WTC11 (cell line): ENCODE measurements at regions not wholly inside any gene's neighbourhood (a gene's known extent, or its start where the extent isn't known, plus 50 kb on each side); places are given as distances from the start of the nearest gene placed in this dataset.

Experiments used
- ATF2 ChIP-seq: sonication (generic); formaldehyde crosslinking; IDR thresholded peaks from 2 replicates; pipeline ENCODE4 v1.8.1; 2022; ENCODE audit warnings: low read depth, missing genetic modification reagents, borderline replicate concordance
- CREB1 ChIP-seq: sonication (generic); formaldehyde crosslinking; IDR thresholded peaks from 2 replicates; pipeline ENCODE4 v1.8.0; 2023; ENCODE audit warnings: mild to moderate bottlenecking, missing genetic modification reagents
- CTCF ChIP-seq: fragments of 200-600 bp; IDR thresholded peaks from 2 replicates; pipeline ENCODE4 v1.8.0; 2022; ENCODE audit warnings: antibody characterized with exemption
- ELF4 ChIP-seq: sonication (generic); formaldehyde crosslinking; IDR thresholded peaks from 2 replicates; pipeline ENCODE4 v1.8.1; 2022; ENCODE audit warnings: low read depth, mild to moderate bottlenecking, moderate library complexity, missing genetic modification reagents
- ESRRA ChIP-seq: sonication (generic); formaldehyde crosslinking; IDR thresholded peaks from 2 replicates; pipeline ENCODE4 v1.8.1; 2022; ENCODE audit warnings: mild to moderate bottlenecking, missing genetic modification reagents, borderline replicate concordance
- IRF2 ChIP-seq: sonication (generic); formaldehyde crosslinking; IDR thresholded peaks from 2 replicates; pipeline ENCODE4 v1.8.0; 2022; ENCODE audit warnings: low read depth, missing genetic modification reagents, borderline replicate concordance
- TCF7 ChIP-seq: sonication (generic); formaldehyde crosslinking; IDR thresholded peaks from 2 replicates; pipeline ENCODE4 v1.8.0; 2022; ENCODE audit warnings: mild to moderate bottlenecking, low read depth, missing genetic modification reagents, moderate library complexity
- TEAD4 ChIP-seq: sonication (generic); formaldehyde crosslinking; IDR thresholded peaks from 2 replicates; pipeline ENCODE4 v1.8.0; 2022; ENCODE audit warnings: mild to moderate bottlenecking, missing genetic modification reagents
- ZNF121 ChIP-seq: sonication (generic); formaldehyde crosslinking; IDR thresholded peaks from 2 replicates; pipeline ENCODE4 v1.8.0; 2023; ENCODE audit warnings: missing genetic modification reagents
- ZNF263 ChIP-seq: sonication (generic); formaldehyde crosslinking; IDR thresholded peaks from 2 replicates; pipeline ENCODE4 v1.8.1; 2022; ENCODE audit warnings: low read depth, mild to moderate bottlenecking, moderate library complexity, missing genetic modification reagents
- ZNF317 ChIP-seq: sonication (generic); formaldehyde crosslinking; IDR thresholded peaks from 2 replicates; pipeline ENCODE4 v1.8.1; 2023; ENCODE audit warnings: low read depth, mild to moderate bottlenecking, moderate library complexity, missing genetic modification reagents, borderline replicate concordance
- ZNF416 ChIP-seq: fragments of 250-450 bp; sonication (Bioruptor Pico); IDR thresholded peaks from 2 replicates; pipeline ENCODE4 v1.9.0; 2021; ENCODE audit warnings: mild to moderate bottlenecking, inconsistent platforms
- TF ChIP-seq, protein P1 (sequence below): sonication (generic); formaldehyde crosslinking; IDR thresholded peaks from 2 replicates; pipeline ENCODE4 v1.8.0; 2022; ENCODE audit warnings: mild to moderate bottlenecking, missing genetic modification reagents
- TF ChIP-seq, protein P2 (sequence below): sonication (generic); formaldehyde crosslinking; IDR thresholded peaks from 2 replicates; pipeline ENCODE4 v1.8.1; 2023; ENCODE audit warnings: mild to moderate bottlenecking, missing genetic modification reagents

DNA sequence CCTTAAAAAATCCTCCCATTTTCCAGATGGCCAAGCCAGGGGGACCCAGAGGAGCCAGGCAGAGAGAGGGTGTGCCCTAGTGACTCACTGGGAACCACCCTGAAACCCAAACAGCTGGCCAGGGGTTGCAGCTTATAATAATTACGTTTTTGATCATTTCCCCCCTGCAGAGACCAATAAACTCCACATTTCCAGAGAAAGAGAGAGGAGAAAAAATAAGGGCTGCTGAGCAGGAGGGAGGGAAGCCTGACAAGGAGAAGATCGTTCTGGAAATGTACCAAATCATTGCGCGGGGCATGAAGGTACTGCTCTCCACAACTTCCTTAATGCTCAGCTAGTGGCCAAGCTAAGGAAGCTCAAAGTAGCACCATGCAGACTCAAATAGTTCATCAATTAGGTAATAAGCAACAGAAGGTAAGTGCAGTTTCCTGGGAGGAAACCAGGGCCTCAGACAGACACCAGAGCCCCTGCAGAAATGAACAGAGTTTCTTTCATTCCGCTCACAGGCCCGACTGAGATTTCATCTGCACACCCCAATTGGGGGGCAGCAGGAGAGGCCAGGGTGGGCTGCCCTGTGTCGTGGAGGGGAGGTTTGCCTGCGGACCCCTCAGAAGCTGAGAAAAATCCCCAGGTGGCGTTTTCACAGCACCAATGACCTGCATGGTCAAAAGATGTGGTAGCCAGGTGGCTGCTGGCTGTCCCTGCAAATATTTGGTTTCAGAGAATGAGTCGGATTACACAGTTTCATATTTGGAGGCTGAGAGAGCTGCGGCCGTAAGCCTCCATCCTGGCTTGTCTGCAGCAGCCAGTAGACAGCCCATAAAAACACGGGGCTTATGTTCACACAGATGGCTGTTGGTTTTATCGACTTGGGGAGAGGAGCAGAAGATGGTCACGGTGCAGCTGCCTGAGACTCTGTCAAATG is 153.2 kb upstream of the LYZL2 start:
- TF ChIP-seq, protein P1, sequence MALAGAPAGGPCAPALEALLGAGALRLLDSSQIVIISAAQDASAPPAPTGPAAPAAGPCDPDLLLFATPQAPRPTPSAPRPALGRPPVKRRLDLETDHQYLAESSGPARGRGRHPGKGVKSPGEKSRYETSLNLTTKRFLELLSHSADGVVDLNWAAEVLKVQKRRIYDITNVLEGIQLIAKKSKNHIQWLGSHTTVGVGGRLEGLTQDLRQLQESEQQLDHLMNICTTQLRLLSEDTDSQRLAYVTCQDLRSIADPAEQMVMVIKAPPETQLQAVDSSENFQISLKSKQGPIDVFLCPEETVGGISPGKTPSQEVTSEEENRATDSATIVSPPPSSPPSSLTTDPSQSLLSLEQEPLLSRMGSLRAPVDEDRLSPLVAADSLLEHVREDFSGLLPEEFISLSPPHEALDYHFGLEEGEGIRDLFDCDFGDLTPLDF (CRISPR knock-in tag) = no peak
- TF ChIP-seq CTCF (no peak), TEAD4 (no peak), TCF7 (CRISPR knock-in tag) (no peak), ELF4 (no peak), ZNF121 (CRISPR knock-in tag) (no peak), ZNF317 (CRISPR knock-in tag) (no peak), ZNF263 (no peak), ATF2 (CRISPR knock-in tag) (no peak), CREB1 (CRISPR knock-in tag) (no peak), ESRRA (CRISPR knock-in tag) (no peak), ZNF416 (CRISPR knock-in tag) (no peak), IRF2 (CRISPR knock-in tag) (no peak)
- TF ChIP-seq, protein P2, sequence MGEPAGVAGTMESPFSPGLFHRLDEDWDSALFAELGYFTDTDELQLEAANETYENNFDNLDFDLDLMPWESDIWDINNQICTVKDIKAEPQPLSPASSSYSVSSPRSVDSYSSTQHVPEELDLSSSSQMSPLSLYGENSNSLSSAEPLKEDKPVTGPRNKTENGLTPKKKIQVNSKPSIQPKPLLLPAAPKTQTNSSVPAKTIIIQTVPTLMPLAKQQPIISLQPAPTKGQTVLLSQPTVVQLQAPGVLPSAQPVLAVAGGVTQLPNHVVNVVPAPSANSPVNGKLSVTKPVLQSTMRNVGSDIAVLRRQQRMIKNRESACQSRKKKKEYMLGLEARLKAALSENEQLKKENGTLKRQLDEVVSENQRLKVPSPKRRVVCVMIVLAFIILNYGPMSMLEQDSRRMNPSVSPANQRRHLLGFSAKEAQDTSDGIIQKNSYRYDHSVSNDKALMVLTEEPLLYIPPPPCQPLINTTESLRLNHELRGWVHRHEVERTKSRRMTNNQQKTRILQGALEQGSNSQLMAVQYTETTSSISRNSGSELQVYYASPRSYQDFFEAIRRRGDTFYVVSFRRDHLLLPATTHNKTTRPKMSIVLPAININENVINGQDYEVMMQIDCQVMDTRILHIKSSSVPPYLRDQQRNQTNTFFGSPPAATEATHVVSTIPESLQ (CRISPR knock-in tag) = no peak
